Adrenal gland (tissue), 9 donors: ENCODE measurements at regions not wholly inside any gene's neighbourhood (a gene's known extent, or its start where the extent isn't known, plus 50 kb on each side); places are given as distances from the start of the nearest gene placed in this dataset.

Experiments used
- DNase-seq, 7 donors: peaks; one replicate each; pipeline ENCODE4 v3.0.0-alpha.2; 2019 to 2020
- H3K27ac ChIP-seq, 5 donors: fragments of 200-600 bp; sonication (generic) in 4 of 5; 1 replicate in 3 of 5; 2 replicates in 2 of 5; pipeline versions ENCODE4 v1.5.1 to v1.8.0; 2016 to 2020; ENCODE audit warnings: mild to moderate bottlenecking in 1 of 5
- H3K27me3 ChIP-seq: fragments of 200-600 bp; 2 replicates; pipeline ENCODE4 v1.8.0; 2021
- H3K36me3 ChIP-seq, 2 donors: fragments of 200-600 bp; replicated peaks in 1 of 2; 1 replicate in 1 of 2; 2 replicates in 1 of 2; pipeline versions ENCODE4 v1.5.1 to v1.8.0; 2018 to 2022
- H3K4me1 ChIP-seq, 2 donors: fragments of 200-600 bp; replicated peaks in 1 of 2; 1 replicate in 1 of 2; 2 replicates in 1 of 2; pipeline versions ENCODE4 v1.5.1 to v1.8.0; 2018 to 2021
- H3K4me3 ChIP-seq, 4 donors: fragments of 200-600 bp; sonication (generic) in 3 of 4; one replicate each; pipeline ENCODE4 v1.5.1; 2016 to 2018
- H3K9me3 ChIP-seq, 3 donors: fragments of 200-600 bp; sonication (generic) in 1 of 3; replicated peaks in 1 of 3; 1 replicate in 2 of 3; 2 replicates in 1 of 3; pipeline versions ENCODE4 v1.5.1 to v1.8.0; 2016 to 2021
- CTCF ChIP-seq, 6 experiments: fragments of 450-650 bp in 4 of 6; fragments of 200-600 bp in 2 of 6; sonication (generic) in 1 of 6; IDR thresholded peaks; 1 replicate in 5 of 6; 2 replicates in 1 of 6; pipeline versions ENCODE4 v1.5.1 to v1.8.0; 2016 to 2021; ENCODE audit warnings: antibody characterized with exemption in 6 of 6, mild to moderate bottlenecking in 2 of 6, moderate library complexity in 1 of 6
- POLR2A ChIP-seq, 2 donors: fragments of 450-650 bp; IDR thresholded peaks; one replicate each; pipeline ENCODE4 v1.6.1; 2017; ENCODE audit warnings: antibody characterized with exemption in 2 of 2, mild to moderate bottlenecking in 2 of 2, moderate library complexity in 1 of 2
- WGBS, 4 donors: extraction: QIAGEN DNeasy Blood & Tissue Kit in 2 of 4; methylation state at CpG; one replicate each; pipeline versions ENCODE4 v1.1.5 to v1.1.7; 2013 to 2017; 5-methylcytosine and 5-hydroxymethylcytosine counted together
- intact Hi-C, 2 donors: fragments of 100-400 bp; cut with DNase I; formaldehyde crosslinking; loops; one replicate each; pipeline versions ENCODE4 v1.14.1 to v1.15.0; 2022 to 2023
- donor health status: healthy with polysubstance abuse.
- donor health status: Bipolar disorder and iron deficiency.
- donor health status: DM: yes; HTN: yes; CAD: no.
- donor health status: DM: no; HTN: no; CAD: no.
- donor health status: DM: no; HTN: no; CAD: no.

DNA sequence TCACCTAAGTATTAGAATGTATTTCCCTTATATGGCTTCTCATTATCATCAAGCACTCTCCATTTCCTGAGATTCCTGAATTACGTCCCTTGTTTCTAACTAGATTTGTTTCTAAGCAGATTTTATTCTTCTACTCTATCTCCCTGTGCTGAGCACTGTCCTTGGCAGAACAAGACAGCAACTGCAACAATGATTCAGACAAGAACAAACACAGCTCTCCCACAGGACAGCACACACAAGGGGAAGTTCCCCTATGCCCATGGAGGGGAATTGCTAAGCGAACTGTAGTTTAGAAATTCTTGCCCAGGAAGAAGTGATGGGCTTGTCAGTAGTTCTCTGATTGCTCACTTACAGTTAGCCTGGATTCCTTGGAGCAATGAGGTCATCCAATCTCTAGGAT, 759.9 kb downstream of the DTWD2 start:
- Histone ChIP-seq H3K27me3 (no peaks in the 10 kb centered on the region), H3K9me3 (no peaks in the 10 kb centered on the region), H3K4me3 (no peak overlapping the region), H3K27ac (no peak overlapping the region), H3K4me1 (no peaks in the 10 kb centered on the region), H3K36me3 (no peaks in the 10 kb centered on the region)
- WGBS, 4 donors: 26 to 61% (median 46%) methylated on average over 2 of the region's 2 CpGs
- TF ChIP-seq POLR2A (IDR thresholded peaks at IDR 0.05): no peak
- no peak for TF ChIP-seq CTCF (IDR thresholded peaks at IDR 0.05)
- intact Hi-C loops: no loop called here
- no peak for DNase-seq

- intact Hi-C loops: no loop called here
- whole genome bisulfite sequencing, 4 donors: 57 to 76% (median 66%) methylated on average over 3 of the region's 3 CpGs
- no peaks in the 10 kb centered on the region for H3K27me3 ChIP-seq
- H3K27ac ChIP-seq: no peak overlapping the region
- no peaks in the 10 kb centered on the region for H3K9me3 ChIP-seq
- DNase-seq: no peak
- H3K36me3 ChIP-seq: no peaks in the 10 kb centered on the region
- no peaks in the 10 kb centered on the region for H3K4me1 ChIP-seq
- H3K4me3 ChIP-seq: no peak overlapping the region
- TF ChIP-seq CTCF (IDR thresholded peaks at IDR 0.05): no peak
- no peak for TF ChIP-seq POLR2A (IDR thresholded peaks at IDR 0.05)
Observed at GRCh38 chr5:118224546-118224945, 763.8 kb downstream of the DTWD2 start.

GRCh38 chr5:118220556-118221195, 767.7 kb downstream of the DTWD2 start:
- no peak overlapping the region for H3K4me3 ChIP-seq
- no peaks in the 10 kb centered on the region for H3K4me1 ChIP-seq
- H3K9me3 ChIP-seq: no peaks in the 10 kb centered on the region
- 59 to 77% (median 67%) methylated on average over 2 of the region's 2 CpGs for WGBS, 4 donors
- intact Hi-C loops: no loop called here
- no peaks in the 10 kb centered on the region for H3K36me3 ChIP-seq
- H3K27me3 ChIP-seq: no peaks in the 10 kb centered on the region
- DNase-seq: no peak
- H3K27ac ChIP-seq: no peak overlapping the region
- TF ChIP-seq CTCF (IDR thresholded peaks at IDR 0.05) (no peak), POLR2A (IDR thresholded peaks at IDR 0.05) (no peak)

DNA sequence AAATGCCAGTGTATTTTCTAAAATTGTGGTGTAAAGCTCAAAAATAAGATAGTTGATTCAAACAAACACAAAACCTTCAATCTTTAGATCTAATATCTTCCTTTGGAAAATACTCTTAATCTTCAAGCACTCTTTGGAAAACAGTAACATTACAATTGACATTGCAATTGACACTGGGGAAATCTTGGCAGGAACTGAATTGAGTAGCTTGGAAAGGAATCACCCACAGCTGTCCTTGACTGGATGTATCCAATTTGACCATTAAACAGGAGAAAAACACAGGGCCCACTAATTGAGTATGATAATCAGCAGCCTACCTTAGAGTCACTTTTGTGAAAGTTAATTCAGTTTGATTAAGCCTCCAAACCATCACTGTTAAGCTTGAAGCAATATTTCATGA, 776.7 kb downstream of the DTWD2 start:
- DNase-seq: no peak
- Histone ChIP-seq H3K9me3 (no peaks in the 10 kb centered on the region), H3K27ac (no peak overlapping the region), H3K4me1 (no peaks in the 10 kb centered on the region), H3K27me3 (no peaks in the 10 kb centered on the region), H3K36me3 (no peaks in the 10 kb centered on the region), H3K4me3 (no peak overlapping the region)
- TF ChIP-seq CTCF (IDR thresholded peaks at IDR 0.05): no peak
- no peak for TF ChIP-seq POLR2A (IDR thresholded peaks at IDR 0.05)
- intact Hi-C loops: no loop called here
